ENCODE measurements at regions not wholly inside any gene's neighbourhood (a gene's known extent, or its start where the extent isn't known, plus 50 kb on each side); places are given as distances from the start of the nearest gene placed in this dataset.

- no peak for DNase-seq (ENCODE audit: low spot score)
- no peak for TF ChIP-seq CTCF (conservative IDR thresholded peaks at IDR 0.05; ENCODE audit: low read depth, low read length)
- no peak for TF ChIP-seq EZH2 (IDR thresholded peaks at IDR 0.05; ENCODE audit: borderline replicate concordance, low read depth, low read length, poor library complexity, severe bottlenecking)
- no TSS peak for BruUV-seq (replicated peaks)
- ChIA-PET CTCF (no interaction called here), POLR2A (ENCODE audit: low non-redundant PET) (no interaction called here)
- no peak overlapping the region for H3K27ac ChIP-seq (ENCODE audit: low read depth, low read length, poor library complexity, severe bottlenecking)
- no peaks in the 10 kb centered on the region for H3K27me3 ChIP-seq (replicated peaks; ENCODE audit: insufficient read depth, low read depth, low read length, poor library complexity)
- no peaks in the 10 kb centered on the region for H3K9me3 ChIP-seq (ENCODE audit: low read depth, low read length, poor library complexity, severe bottlenecking)
- intact Hi-C loops (cut with micrococcal nuclease; ENCODE audit: unreplicated experiment): no loop called here
- no peaks in the 10 kb centered on the region for H3K36me3 ChIP-seq (ENCODE audit: insufficient read depth, low read length, poor library complexity, severe bottlenecking)
- no peak overlapping the region for H3K4me3 ChIP-seq (ENCODE audit: low read depth, low read length, poor library complexity, severe bottlenecking)
- H3K4me1 ChIP-seq (ENCODE audit: insufficient read depth, low read length, poor library complexity, severe bottlenecking): no peaks in the 10 kb centered on the region
Measured at GRCh38 chr1:201609661-201610318, 70.9 kb downstream of the NAV1 start.

GRCh38 chr1:201610858-201611257 is 71.9 kb downstream of the NAV1 start:
- Histone ChIP-seq H3K4me3 (ENCODE audit: low read depth, low read length, poor library complexity, severe bottlenecking) (no peak overlapping the region), H3K36me3 (ENCODE audit: insufficient read depth, low read length, poor library complexity, severe bottlenecking) (no peaks in the 10 kb centered on the region), H3K9me3 (ENCODE audit: low read depth, low read length, poor library complexity, severe bottlenecking) (no peaks in the 10 kb centered on the region), H3K27ac (ENCODE audit: low read depth, low read length, poor library complexity, severe bottlenecking) (no peak overlapping the region), H3K27me3 (replicated peaks; ENCODE audit: insufficient read depth, low read depth, low read length, poor library complexity) (no peaks in the 10 kb centered on the region), H3K4me1 (ENCODE audit: insufficient read depth, low read length, poor library complexity, severe bottlenecking) (no peaks in the 10 kb centered on the region)
- TF ChIP-seq CTCF (conservative IDR thresholded peaks at IDR 0.05; ENCODE audit: low read depth, low read length): no peak
- intact Hi-C loops (cut with micrococcal nuclease; ENCODE audit: unreplicated experiment): no loop called here
- CTCF ChIA-PET: no interaction called here
- BruUV-seq (replicated peaks): no TSS peak
- no peak for DNase-seq (ENCODE audit: low spot score)
- POLR2A ChIA-PET (ENCODE audit: low non-redundant PET): no interaction called here

- Histone ChIP-seq H3K27ac (ENCODE audit: low read depth, low read length, poor library complexity, severe bottlenecking) (no peak overlapping the region), H3K4me3 (ENCODE audit: low read depth, low read length, poor library complexity, severe bottlenecking) (no peak overlapping the region), H3K27me3 (replicated peaks; ENCODE audit: insufficient read depth, low read depth, low read length, poor library complexity) (no peaks in the 10 kb centered on the region), H3K36me3 (ENCODE audit: insufficient read depth, low read length, poor library complexity, severe bottlenecking) (no peaks in the 10 kb centered on the region), H3K9me3 (ENCODE audit: low read depth, low read length, poor library complexity, severe bottlenecking) (no peaks in the 10 kb centered on the region), H3K4me1 (ENCODE audit: insufficient read depth, low read length, poor library complexity, severe bottlenecking) (no peaks in the 10 kb centered on the region)
- TF ChIP-seq EZH2 (IDR thresholded peaks at IDR 0.05; ENCODE audit: borderline replicate concordance, low read depth, low read length, poor library complexity, severe bottlenecking): no peak
- no peak for TF ChIP-seq CTCF (conservative IDR thresholded peaks at IDR 0.05; ENCODE audit: low read depth, low read length)
- POLR2A ChIA-PET (ENCODE audit: low non-redundant PET): no interaction called here
- no TSS peak for BruUV-seq (replicated peaks)
- intact Hi-C loops (cut with micrococcal nuclease; ENCODE audit: unreplicated experiment): no loop called here
- CTCF ChIA-PET: no interaction called here
- no peak for DNase-seq (ENCODE audit: low spot score)
Measured at GRCh38 chr1:201612645-201613044, 73.7 kb downstream of the NAV1 start.
